ENCODE measurements at regions not wholly inside any gene's neighbourhood (a gene's known extent, or its start where the extent isn't known, plus 50 kb on each side); places are given as distances from the start of the nearest gene placed in this dataset.

GRCh38 chr10:126798649-126799048 is 106.6 kb upstream of the DOCK1 start:
- no peak for TF ChIP-seq CTCF (IDR thresholded peaks at IDR 0.05)
- no peak for TF ChIP-seq POLR2A (IDR thresholded peaks at IDR 0.05)
- TF ChIP-seq EP300 (IDR thresholded peaks at IDR 0.05): no peak
